K562 (cell line): ENCODE measurements at regions not wholly inside any gene's neighbourhood (a gene's known extent, or its start where the extent isn't known, plus 50 kb on each side); places are given as distances from the start of the nearest gene placed in this dataset.

Experiments
- FOXK2 ChIP-seq, 2 experiments: fragments of 450-650 bp; IDR thresholded peaks in 1 of 2; conservative IDR thresholded peaks in 1 of 2; 2 replicates each; pipeline ENCODE4 v1.6.1; 2016; ENCODE audit warnings: low read depth in 2 of 2, mild to moderate bottlenecking in 1 of 2
- POLR2A ChIP-seq: fragments of 450-650 bp; conservative IDR thresholded peaks from 2 replicates; pipeline ENCODE4 v1.6.1; 2016
- TEAD1 ChIP-seq, 2 experiments: fragments of 450-650 bp in 1 of 2; sonication (generic) in 1 of 2; formaldehyde crosslinking; IDR thresholded peaks; 2 replicates each; pipeline versions ENCODE4 v1.4.0 to v1.8.0; 2020 to 2022; ENCODE audit warnings: mild to moderate bottlenecking in 2 of 2, missing genetic modification reagents in 1 of 2
- ZBTB1 ChIP-seq: sonication (generic); formaldehyde crosslinking; IDR thresholded peaks from 2 replicates; pipeline ENCODE4 v1.8.1; 2023; ENCODE audit warnings: missing genetic modification reagents, low read depth, mild to moderate bottlenecking, borderline replicate concordance
- TF ChIP-seq, protein P1 (sequence below): sonication (generic); formaldehyde crosslinking; IDR thresholded peaks from 2 replicates; pipeline ENCODE4 v1.8.0; 2022; ENCODE audit warnings: missing genetic modification reagents, mild to moderate bottlenecking, moderate library complexity, borderline replicate concordance
- TF ChIP-seq, protein P2 (sequence below): sonication (generic); formaldehyde crosslinking; IDR thresholded peaks from 2 replicates; pipeline ENCODE4 v1.8.1; 2022; ENCODE audit warnings: missing genetic modification reagents
- TF ChIP-seq, protein P3 (sequence below), 3 experiments: IDR thresholded peaks in 2 of 3; conservative IDR thresholded peaks in 1 of 3; 2 replicates each; pipeline ENCODE4 v1.5.1; 2011 to 2012; ENCODE audit warnings: low read length in 3 of 3, mild to moderate bottlenecking in 3 of 3, control low read depth in 2 of 3, improper control_type of control experiment in 1 of 3, inconsistent platforms in 1 of 3, low read depth in 1 of 3, mixed read lengths in 1 of 3, moderate library complexity in 1 of 3; ENCODE audit not compliant: insufficient read depth in 2 of 3
- TF ChIP-seq, protein P4 (sequence below): fragments of 250-450 bp; sonication (Bioruptor Pico); IDR thresholded peaks from 2 replicates; pipeline ENCODE4 v1.5.0; 2020; ENCODE audit warnings: mild to moderate bottlenecking

DNA sequence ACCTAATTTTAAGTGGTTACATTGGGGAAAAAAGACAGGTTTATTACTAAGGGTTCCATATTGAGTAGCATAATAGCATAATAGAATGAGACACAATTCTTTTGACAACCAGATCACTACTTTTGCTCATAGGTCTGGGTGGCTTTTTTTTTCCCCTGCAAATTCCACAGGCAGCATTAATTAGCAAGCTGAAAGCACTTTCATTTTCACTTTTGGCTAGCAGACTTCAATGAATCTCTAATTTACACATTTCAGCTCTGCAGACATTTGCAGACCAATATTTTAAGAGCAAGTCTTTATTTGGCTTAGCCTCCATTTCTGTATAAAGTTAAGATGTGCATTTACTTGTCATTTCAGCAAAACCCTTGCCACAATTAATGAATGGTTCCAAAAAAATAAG, 185.5 kb downstream of the NOL4 start:
- no peak for TF ChIP-seq ZBTB1 (CRISPR knock-in tag)
- TF ChIP-seq, protein P1, sequence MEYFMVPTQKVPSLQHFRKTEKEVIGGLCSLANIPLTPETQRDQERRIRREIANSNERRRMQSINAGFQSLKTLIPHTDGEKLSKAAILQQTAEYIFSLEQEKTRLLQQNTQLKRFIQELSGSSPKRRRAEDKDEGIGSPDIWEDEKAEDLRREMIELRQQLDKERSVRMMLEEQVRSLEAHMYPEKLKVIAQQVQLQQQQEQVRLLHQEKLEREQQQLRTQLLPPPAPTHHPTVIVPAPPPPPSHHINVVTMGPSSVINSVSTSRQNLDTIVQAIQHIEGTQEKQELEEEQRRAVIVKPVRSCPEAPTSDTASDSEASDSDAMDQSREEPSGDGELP (CRISPR knock-in tag): no peak
- TF ChIP-seq, protein P2, sequence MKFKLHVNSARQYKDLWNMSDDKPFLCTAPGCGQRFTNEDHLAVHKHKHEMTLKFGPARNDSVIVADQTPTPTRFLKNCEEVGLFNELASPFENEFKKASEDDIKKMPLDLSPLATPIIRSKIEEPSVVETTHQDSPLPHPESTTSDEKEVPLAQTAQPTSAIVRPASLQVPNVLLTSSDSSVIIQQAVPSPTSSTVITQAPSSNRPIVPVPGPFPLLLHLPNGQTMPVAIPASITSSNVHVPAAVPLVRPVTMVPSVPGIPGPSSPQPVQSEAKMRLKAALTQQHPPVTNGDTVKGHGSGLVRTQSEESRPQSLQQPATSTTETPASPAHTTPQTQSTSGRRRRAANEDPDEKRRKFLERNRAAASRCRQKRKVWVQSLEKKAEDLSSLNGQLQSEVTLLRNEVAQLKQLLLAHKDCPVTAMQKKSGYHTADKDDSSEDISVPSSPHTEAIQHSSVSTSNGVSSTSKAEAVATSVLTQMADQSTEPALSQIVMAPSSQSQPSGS (CRISPR knock-in tag): no peak
- TF ChIP-seq POLR2A: no peak
- no peak for TF ChIP-seq FOXK2 (conservative IDR thresholded peaks at IDR 0.05 in 1 of 2, IDR thresholded peaks at IDR 0.05 in 1 of 2; ENCODE audit: low read depth in 2 of 2)
- no peak for TF ChIP-seq TEAD1 (CRISPR knock-in tag; IDR thresholded peaks at IDR 0.05)
- TF ChIP-seq, protein P3, sequence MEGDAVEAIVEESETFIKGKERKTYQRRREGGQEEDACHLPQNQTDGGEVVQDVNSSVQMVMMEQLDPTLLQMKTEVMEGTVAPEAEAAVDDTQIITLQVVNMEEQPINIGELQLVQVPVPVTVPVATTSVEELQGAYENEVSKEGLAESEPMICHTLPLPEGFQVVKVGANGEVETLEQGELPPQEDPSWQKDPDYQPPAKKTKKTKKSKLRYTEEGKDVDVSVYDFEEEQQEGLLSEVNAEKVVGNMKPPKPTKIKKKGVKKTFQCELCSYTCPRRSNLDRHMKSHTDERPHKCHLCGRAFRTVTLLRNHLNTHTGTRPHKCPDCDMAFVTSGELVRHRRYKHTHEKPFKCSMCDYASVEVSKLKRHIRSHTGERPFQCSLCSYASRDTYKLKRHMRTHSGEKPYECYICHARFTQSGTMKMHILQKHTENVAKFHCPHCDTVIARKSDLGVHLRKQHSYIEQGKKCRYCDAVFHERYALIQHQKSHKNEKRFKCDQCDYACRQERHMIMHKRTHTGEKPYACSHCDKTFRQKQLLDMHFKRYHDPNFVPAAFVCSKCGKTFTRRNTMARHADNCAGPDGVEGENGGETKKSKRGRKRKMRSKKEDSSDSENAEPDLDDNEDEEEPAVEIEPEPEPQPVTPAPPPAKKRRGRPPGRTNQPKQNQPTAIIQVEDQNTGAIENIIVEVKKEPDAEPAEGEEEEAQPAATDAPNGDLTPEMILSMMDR (IDR thresholded peaks at IDR 0.05 in 2 of 3, conservative IDR thresholded peaks at IDR 0.05 in 1 of 3; ENCODE audit: insufficient read depth in 2 of 3, low read depth in 1 of 3, low read length in 3 of 3): no peak
- TF ChIP-seq, protein P4, sequence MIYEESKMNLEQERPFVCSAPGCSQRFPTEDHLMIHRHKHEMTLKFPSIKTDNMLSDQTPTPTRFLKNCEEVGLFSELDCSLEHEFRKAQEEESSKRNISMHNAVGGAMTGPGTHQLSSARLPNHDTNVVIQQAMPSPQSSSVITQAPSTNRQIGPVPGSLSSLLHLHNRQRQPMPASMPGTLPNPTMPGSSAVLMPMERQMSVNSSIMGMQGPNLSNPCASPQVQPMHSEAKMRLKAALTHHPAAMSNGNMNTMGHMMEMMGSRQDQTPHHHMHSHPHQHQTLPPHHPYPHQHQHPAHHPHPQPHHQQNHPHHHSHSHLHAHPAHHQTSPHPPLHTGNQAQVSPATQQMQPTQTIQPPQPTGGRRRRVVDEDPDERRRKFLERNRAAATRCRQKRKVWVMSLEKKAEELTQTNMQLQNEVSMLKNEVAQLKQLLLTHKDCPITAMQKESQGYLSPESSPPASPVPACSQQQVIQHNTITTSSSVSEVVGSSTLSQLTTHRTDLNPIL (CRISPR knock-in tag): no peak
